BJ (cell line): ENCODE measurements at regions not wholly inside any gene's neighbourhood (a gene's known extent, or its start where the extent isn't known, plus 50 kb on each side); places are given as distances from the start of the nearest gene placed in this dataset.

Source experiments
- CTCF ChIA-PET: fragments of 350-600 bp; formaldehyde crosslinking; extraction: SDS; loops from one replicate; lab custom pipeline; 2021; ENCODE audit warnings: antibody characterized with exemption, inconsistent platforms; lab: Yijun Ruan, JAX
- POLR2A ChIA-PET: fragments of 300-600 bp; sonication (Branson Sonifier 250); formaldehyde crosslinking; extraction: SDS; loops from one replicate; lab custom pipeline; 2021; ENCODE audit warnings: antibody characterized with exemption; lab: Charles Lee
- DNase-seq: peaks from one replicate; pipeline ENCODE4 v3.0.0-alpha.2; 2011; ENCODE audit warnings: low read depth
- H3K27me3 ChIP-seq: 2 replicates; pipeline ENCODE4 v1.6.0; 2011; ENCODE audit warnings: low read length; ENCODE audit not compliant: control insufficient read depth, insufficient read depth
- H3K36me3 ChIP-seq: 2 replicates; pipeline ENCODE4 v1.5.1; 2011; ENCODE audit warnings: low read length; ENCODE audit not compliant: control insufficient read depth, insufficient read depth
- H3K4me3 ChIP-seq: 2 replicates; pipeline ENCODE4 v1.5.1; 2011; ENCODE audit warnings: low read depth, mild to moderate bottlenecking, control low read depth, low read length
- CTCF ChIP-seq: IDR thresholded peaks from 2 replicates; pipeline ENCODE4 v1.5.1; 2011; ENCODE audit warnings: low read depth, mild to moderate bottlenecking, control low read depth, inconsistent platforms, low read length, moderate library complexity; ENCODE audit not compliant: insufficient read depth

GRCh38 chr18:39371996-39372395, 1806.4 kb upstream of the CELF4 start:
- POLR2A ChIA-PET = no interaction called here
- CTCF ChIA-PET = no interaction called here

DNA sequence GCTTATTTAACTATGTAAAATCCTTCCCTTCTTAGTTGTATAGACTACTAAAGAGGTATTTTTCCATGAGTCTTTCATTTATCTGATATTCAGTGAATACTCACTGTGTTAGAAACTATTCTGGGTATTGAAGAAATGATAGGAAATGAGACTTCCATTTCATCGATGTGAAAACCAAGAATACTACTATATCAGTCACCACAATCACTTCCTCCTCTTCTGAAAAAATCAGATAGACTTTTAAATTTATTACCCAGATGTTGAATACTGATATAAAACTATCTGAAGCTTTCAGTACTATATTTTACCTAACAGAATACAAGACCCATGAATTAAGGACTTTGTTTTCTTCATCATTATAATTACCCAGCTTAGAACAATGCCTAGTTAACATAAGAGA, 1801.1 kb upstream of the CELF4 start:
- POLR2A ChIA-PET = no interaction called here
- TF ChIP-seq CTCF = no peak

More at GRCh38 chr18:39371996-39372395, 1806.4 kb upstream of the CELF4 start:
- H3K4me3 ChIP-seq = no peak overlapping the region
- H3K36me3 ChIP-seq = no peaks in the 10 kb centered on the region
- H3K27me3 ChIP-seq = no peaks in the 10 kb centered on the region
- DNase-seq = no peak
- no peak for TF ChIP-seq CTCF

GRCh38 chr18:39365836-39366485, 1800.4 kb upstream of the CELF4 start:
- H3K36me3 ChIP-seq = no peaks in the 10 kb centered on the region
- POLR2A ChIA-PET = no interaction called here
- DNase-seq = no peak
- H3K27me3 ChIP-seq = no peaks in the 10 kb centered on the region
- CTCF ChIA-PET = no interaction called here
- no peak overlapping the region for H3K4me3 ChIP-seq
- TF ChIP-seq CTCF = no peak

More for the DNA sequence above, 1801.1 kb upstream of the CELF4 start:
- H3K4me3 ChIP-seq = no peak overlapping the region
- no peaks in the 10 kb centered on the region for H3K27me3 ChIP-seq
- H3K36me3 ChIP-seq = no peaks in the 10 kb centered on the region
- DNase-seq = no peak
- CTCF ChIA-PET = interaction anchor here (0.6 kb wide), 1 partner anchor 474 kb away, joined by 3 read pairs; no protein-coding TSS in a partner anchor

DNA sequence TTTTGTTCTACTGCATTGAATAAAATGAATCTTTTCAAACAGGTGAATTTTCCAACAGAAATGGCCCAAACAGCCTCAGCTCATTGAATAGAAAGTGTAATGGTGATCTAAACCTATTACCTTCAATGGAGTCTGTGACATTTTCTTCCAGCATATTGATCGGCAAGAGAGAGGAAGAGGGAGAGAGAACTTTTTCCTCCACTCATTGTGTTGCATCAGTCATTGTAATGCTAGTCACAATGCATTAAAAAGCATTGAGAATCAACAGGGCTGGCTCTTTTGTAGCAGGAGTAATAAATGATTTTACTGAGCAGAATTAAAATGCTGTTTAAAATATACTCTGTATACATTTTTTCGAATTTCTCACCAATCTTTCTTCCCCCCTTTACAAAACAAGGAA, 1794.5 kb upstream of the CELF4 start:
- Histone ChIP-seq H3K36me3 (no peaks in the 10 kb centered on the region), H3K4me3 (no peak overlapping the region), H3K27me3 (no peaks in the 10 kb centered on the region)
- ChIA-PET CTCF (no interaction called here), POLR2A (no interaction called here)
- no peak for TF ChIP-seq CTCF
- DNase-seq = no peak

DNA sequence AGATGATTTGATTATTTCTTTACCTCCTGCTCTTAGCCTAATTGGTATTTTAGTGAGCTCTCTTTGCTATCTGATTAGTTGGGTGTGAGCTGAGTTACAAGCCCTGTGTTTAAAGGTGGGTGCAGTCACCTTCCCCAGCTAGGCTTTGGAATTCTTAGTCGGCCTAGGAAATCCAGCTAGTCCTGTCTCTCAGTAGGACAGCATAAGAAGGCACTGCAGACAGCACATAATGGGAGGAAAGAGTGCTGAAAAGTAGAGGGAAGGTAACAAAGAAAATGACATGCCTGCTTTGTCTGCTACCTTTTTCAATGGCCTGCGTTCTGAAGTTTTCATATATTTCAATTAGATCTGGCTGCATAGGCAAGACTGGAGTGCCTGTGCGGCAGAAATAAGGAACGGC, 1794.0 kb upstream of the CELF4 start:
- H3K27me3 ChIP-seq = no peaks in the 10 kb centered on the region
- H3K36me3 ChIP-seq = no peaks in the 10 kb centered on the region
- ChIA-PET POLR2A (no interaction called here), CTCF (no interaction called here)
- DNase-seq = no peak
- H3K4me3 ChIP-seq = no peak overlapping the region
- TF ChIP-seq CTCF = no peak
